ENCODE measurements at regions not wholly inside any gene's neighbourhood (a gene's known extent, or its start where the extent isn't known, plus 50 kb on each side); places are given as distances from the start of the nearest gene placed in this dataset.
"Not testable (repeated sequence)": the region's sequence is repeated elsewhere in the genome, so short reads cannot be mapped to it uniquely, and the experiment has no call there.

GRCh38 chr22:48504519-48505140 is 1323.0 kb downstream of the BRD1 start:
- DNase-seq (ENCODE audit: low read depth in 2 of 2, low spot score in 1 of 2), result no peak

- DNase-seq (ENCODE audit: low read depth in 2 of 2, low spot score in 1 of 2), result no peak
These were observed 1323.8 kb downstream of the BRD1 start for GRCh38 chr22:48503876-48504275.

- no peak for DNase-seq (ENCODE audit: low read depth in 2 of 2, low spot score in 1 of 2)
These were observed 1324.5 kb downstream of the BRD1 start for GRCh38 chr22:48503035-48503625.

- no peak for DNase-seq (ENCODE audit: low read depth in 2 of 2, low spot score in 1 of 2)
These were observed 1326.4 kb downstream of the BRD1 start for GRCh38 chr22:48501231-48501750.

- no peak for DNase-seq (ENCODE audit: low read depth in 2 of 2, low spot score in 1 of 2)
These were observed 1327.0 kb downstream of the BRD1 start for GRCh38 chr22:48500471-48501230.

- DNase-seq (ENCODE audit: low read depth in 2 of 2, low spot score in 1 of 2), result no peak
These were observed 1327.9 kb downstream of the BRD1 start for GRCh38 chr22:48499456-48500425.

GRCh38 chr22:48498526-48499331 is 1328.9 kb downstream of the BRD1 start:
- no peak for DNase-seq (ENCODE audit: low read depth in 2 of 2, low spot score in 1 of 2)

GRCh38 chr22:48497743-48498520 is 1329.7 kb downstream of the BRD1 start:
- not testable (repeated sequence) for DNase-seq (ENCODE audit: low read depth in 2 of 2, low spot score in 1 of 2)

- no peak for DNase-seq (ENCODE audit: low read depth in 2 of 2, low spot score in 1 of 2)
These were observed 1330.6 kb downstream of the BRD1 start for GRCh38 chr22:48496987-48497650.

GRCh38 chr22:48496226-48496845 is 1331.3 kb downstream of the BRD1 start:
- DNase-seq (ENCODE audit: low read depth in 2 of 2, low spot score in 1 of 2), result no peak

- DNase-seq (ENCODE audit: low read depth in 2 of 2, low spot score in 1 of 2), result no peak
These were observed 1332.0 kb downstream of the BRD1 start for GRCh38 chr22:48495751-48496080.

GRCh38 chr22:48494968-48495750 is 1332.5 kb downstream of the BRD1 start:
- no peak for DNase-seq (ENCODE audit: low read depth in 2 of 2, low spot score in 1 of 2)

GRCh38 chr22:48494256-48494967 is 1333.3 kb downstream of the BRD1 start:
- DNase-seq (ENCODE audit: low read depth in 2 of 2, low spot score in 1 of 2), result no peak

- DNase-seq (ENCODE audit: low read depth in 2 of 2, low spot score in 1 of 2), result no peak
These were observed 1333.9 kb downstream of the BRD1 start for GRCh38 chr22:48493733-48494132.

- no peak for DNase-seq (ENCODE audit: low read depth in 2 of 2, low spot score in 1 of 2)
These were observed 1335.0 kb downstream of the BRD1 start for GRCh38 chr22:48492366-48493320.

GRCh38 chr22:48491451-48491941 is 1336.2 kb downstream of the BRD1 start:
- no peak for DNase-seq (ENCODE audit: low read depth in 2 of 2, low spot score in 1 of 2)

All from stimulated activated CD8-positive, alpha-beta memory T cell treated with anti-CD3 and anti-CD28 coated beads, Interleukin-4, amount 100 ng/mL, for 4 hours (primary cell).